ENCODE measurements at regions not wholly inside any gene's neighbourhood (a gene's known extent, or its start where the extent isn't known, plus 50 kb on each side); places are given as distances from the start of the nearest gene placed in this dataset.

GRCh38 chr2:167592441-167592840 lies 655.0 kb downstream of the STK39 start (continued):
- no peak for TF ChIP-seq ZBTB33 (IDR thresholded peaks at IDR 0.05; ENCODE audit: borderline replicate concordance, low read depth)
- TF ChIP-seq JUND (IDR thresholded peaks at IDR 0.05): no peak
- no peak for TF ChIP-seq POLR2AphosphoS5 (IDR thresholded peaks at IDR 0.05; ENCODE audit: low read depth, low read length)

GRCh38 chr2:167582619-167583018 lies 664.8 kb downstream of the STK39 start:
- no peaks in the 10 kb centered on the region for H3K79me2 ChIP-seq (ENCODE audit: insufficient read depth)
- H2AFZ ChIP-seq (ENCODE audit: low read depth): no peak overlapping the region
- DNase-seq: no peak
- H3K4me1 ChIP-seq (ENCODE audit: control insufficient read depth in 1 of 2, insufficient read depth in 2 of 2, low read depth in 1 of 2, low read length in 1 of 2): peaks cover 0 to 4% of the 10 kb centered on the region in 2 experiments; a peak in 2 of 4 replicates
- no peaks in the 10 kb centered on the region for H3F3A ChIP-seq (replicated peaks; ENCODE audit: insufficient read depth)
- CTCF ChIA-PET: interaction anchor here (1.1 to 1.2 kb wide), 3 partner anchors 10 to 318 kb away, joined by 3 to 5 read pairs (median 3); no protein-coding TSS in a partner anchor
- H3K36me3 ChIP-seq (replicated peaks in 1 of 2; ENCODE audit: control insufficient read depth in 1 of 2, insufficient read depth in 2 of 2, low read length in 1 of 2): no peaks in the 10 kb centered on the region
- H4K20me1 ChIP-seq (ENCODE audit: insufficient read depth): no peaks in the 10 kb centered on the region
- no peak overlapping the region for H3K9ac ChIP-seq
- WGBS (ENCODE audit: low lambda C conversion rate): 75% methylated on average over 3 of the region's 5 CpGs
- no peaks in the 10 kb centered on the region for H3K27me3 ChIP-seq (ENCODE audit: insufficient read depth)
- no peak overlapping the region for H3K27ac ChIP-seq (ENCODE audit: low read depth in 2 of 2, low read length in 1 of 2)
- no peak for TF ChIP-seq NRF1 (IDR thresholded peaks at IDR 0.05; ENCODE audit: low read depth, low read length)
- TF ChIP-seq MAX (IDR thresholded peaks at IDR 0.05; ENCODE audit: low read depth): no peak
- TF ChIP-seq NFIC (IDR thresholded peaks at IDR 0.05; ENCODE audit: borderline replicate concordance): no peak
- TF ChIP-seq CTCF (IDR thresholded peaks at IDR 0.05): no peak
- TF ChIP-seq PBX3 (IDR thresholded peaks at IDR 0.05): no peak
- TF ChIP-seq SIN3A (IDR thresholded peaks at IDR 0.05; ENCODE audit: borderline replicate concordance, low read depth, low read length): no peak
- TF ChIP-seq FOXJ3 (CRISPR knock-in tag; IDR thresholded peaks at IDR 0.05): no peak
- TF ChIP-seq TAF1 (IDR thresholded peaks at IDR 0.05; ENCODE audit: borderline replicate concordance, low read depth, low read length): no peak
- TF ChIP-seq CHD2 (IDR thresholded peaks at IDR 0.05; ENCODE audit: low read length, partially characterized antibody): no peak
- POLR2A ChIA-PET: no interaction called here
- H3K9me2 ChIP-seq: no peaks in the 10 kb centered on the region
- H3K4me2 ChIP-seq: no peak overlapping the region
- no peak overlapping the region for H3K4me3 ChIP-seq (ENCODE audit: low read depth in 2 of 2, low read length in 1 of 2)
- H3K9me3 ChIP-seq: no peaks in the 10 kb centered on the region

Data from SK-N-SH (cell line).